M059J (cell line): ENCODE measurements at regions not wholly inside any gene's neighbourhood (a gene's known extent, or its start where the extent isn't known, plus 50 kb on each side); places are given as distances from the start of the nearest gene placed in this dataset.

Experiments
- DNase-seq: peaks from one replicate; pipeline ENCODE4 v3.0.0-alpha.2; 2012; ENCODE audit warnings: low read depth

- no peak for DNase-seq
Measured at GRCh38 chr2:58291726-58292438, 50.8 kb upstream of the FANCL start.
